Dedifferentiated amniotic fluid mesenchymal stem cell (primary cell): ENCODE measurements at regions not wholly inside any gene's neighbourhood (a gene's known extent, or its start where the extent isn't known, plus 50 kb on each side); places are given as distances from the start of the nearest gene placed in this dataset.
"Not testable (repeated sequence)": the region's sequence is repeated elsewhere in the genome, so short reads cannot be mapped to it uniquely, and the experiment has no call there.

ENCODE experiments used
- DNase-seq: peaks from one replicate; pipeline ENCODE4 v3.0.0-alpha.2; 2016; ENCODE audit errors: extremely low spot score

DNA sequence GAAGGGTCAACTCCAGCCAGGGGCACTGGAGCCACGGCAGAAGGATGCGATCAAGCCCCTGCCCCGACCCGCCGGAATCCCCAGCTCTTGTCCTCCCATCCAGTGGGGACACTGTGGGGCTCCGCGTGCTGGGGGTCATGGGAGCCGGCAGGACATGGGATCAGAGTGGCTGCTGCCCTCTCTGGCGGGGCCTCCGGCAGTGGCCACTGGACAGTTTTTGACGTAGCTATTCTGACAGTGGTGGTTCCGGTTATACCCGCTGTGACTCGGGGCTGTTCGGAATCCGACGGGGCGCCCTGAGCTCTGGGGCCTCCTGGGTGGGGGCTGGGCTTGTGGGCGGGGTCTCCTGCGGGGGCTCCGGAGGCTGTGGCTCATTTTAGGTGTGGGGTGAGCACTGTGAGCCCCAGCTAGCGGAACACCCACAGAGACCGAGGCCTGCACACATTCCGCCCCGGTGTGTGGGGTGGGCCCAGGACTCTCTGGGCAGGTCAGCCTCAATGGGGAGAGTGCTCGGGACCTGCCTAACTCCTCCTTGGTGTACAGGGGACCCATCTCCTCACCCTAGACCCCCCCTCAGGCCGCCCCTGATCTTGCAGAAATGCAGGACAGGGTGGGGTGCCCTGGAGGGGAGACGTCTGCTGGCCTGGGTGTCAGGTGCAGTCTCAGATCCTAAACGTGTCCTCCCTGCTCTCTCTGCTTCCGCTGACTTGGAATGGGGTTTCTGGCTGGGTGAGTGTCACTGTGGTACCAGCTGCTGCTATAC is 374.2 kb downstream of the TMEM121 start:
- no peak for DNase-seq

GRCh38 chr14:105901226-105901625 is 374.8 kb downstream of the TMEM121 start:
- DNase-seq, result no peak

GRCh38 chr14:105902131-105902898 is 375.9 kb downstream of the TMEM121 start:
- DNase-seq, result no peak

- DNase-seq, result not testable (repeated sequence)
Observed at GRCh38 chr14:105902899-105903165, 376.4 kb downstream of the TMEM121 start.

- no peak for DNase-seq
Observed at GRCh38 chr14:105903971-105904370, 377.6 kb downstream of the TMEM121 start.

DNA sequence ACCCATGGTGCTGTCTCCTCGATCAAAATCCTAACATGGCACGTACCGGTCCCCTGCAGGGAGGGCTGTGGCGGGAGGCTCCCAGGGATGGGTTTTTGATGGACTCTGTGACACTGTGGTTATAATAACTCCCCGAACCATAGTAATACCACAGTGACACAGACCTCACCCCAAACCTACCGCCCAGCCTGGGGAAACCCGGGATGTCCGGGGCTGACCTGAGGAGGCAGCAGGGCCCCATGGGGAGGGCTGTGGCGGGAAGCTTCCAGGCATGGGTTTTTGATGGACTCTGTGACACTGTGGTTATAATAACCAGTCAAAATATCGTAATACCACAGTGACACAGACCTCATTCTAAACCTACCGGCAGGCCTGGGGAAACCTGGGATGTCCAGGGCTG is 378.0 kb downstream of the TMEM121 start:
- DNase-seq, result no peak

DNA sequence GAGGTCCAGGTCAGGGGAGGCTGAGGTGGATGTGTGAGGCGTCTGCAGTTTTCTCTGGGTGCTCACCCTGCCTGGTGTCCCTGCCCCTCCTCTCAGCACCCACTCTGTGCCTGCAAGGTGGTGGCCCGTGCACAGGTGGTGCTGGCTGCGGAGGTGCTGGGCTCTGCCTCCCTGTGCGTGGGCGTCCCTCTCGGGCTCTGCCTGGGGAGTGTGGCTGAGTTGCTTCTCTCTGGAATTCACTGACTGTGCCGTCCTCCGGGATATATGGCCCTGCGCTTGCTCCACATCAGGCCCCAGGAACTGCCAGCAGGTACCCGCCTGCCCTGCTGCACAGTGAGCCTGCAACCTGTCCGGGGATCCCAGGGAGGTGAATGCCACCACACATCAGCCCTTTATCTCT is 379.1 kb downstream of the TMEM121 start:
- no peak for DNase-seq

DNA sequence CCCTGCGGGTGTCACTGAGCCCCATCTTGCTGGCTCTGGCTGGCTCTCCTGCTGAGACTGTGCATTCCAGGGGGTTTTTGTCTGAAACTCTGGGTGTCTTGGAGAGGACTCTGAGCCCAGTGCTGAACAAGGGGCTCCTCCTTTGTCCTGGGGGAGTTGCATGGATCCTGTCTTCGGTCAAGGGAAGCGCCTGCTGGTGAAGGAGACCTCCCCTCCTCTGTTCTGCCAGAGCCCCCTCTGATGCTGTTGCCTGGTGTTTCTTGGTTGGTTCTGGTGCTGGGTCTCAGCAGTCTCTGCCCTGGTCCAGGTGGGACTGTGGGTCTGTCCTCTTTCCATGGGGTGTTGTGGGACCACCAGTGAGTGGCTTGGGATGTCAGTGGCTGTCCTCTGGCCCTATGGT is 380.9 kb downstream of the TMEM121 start:
- no peak for DNase-seq

- DNase-seq, result no peak
Observed at GRCh38 chr14:105908006-105908405, 381.6 kb downstream of the TMEM121 start.

DNA sequence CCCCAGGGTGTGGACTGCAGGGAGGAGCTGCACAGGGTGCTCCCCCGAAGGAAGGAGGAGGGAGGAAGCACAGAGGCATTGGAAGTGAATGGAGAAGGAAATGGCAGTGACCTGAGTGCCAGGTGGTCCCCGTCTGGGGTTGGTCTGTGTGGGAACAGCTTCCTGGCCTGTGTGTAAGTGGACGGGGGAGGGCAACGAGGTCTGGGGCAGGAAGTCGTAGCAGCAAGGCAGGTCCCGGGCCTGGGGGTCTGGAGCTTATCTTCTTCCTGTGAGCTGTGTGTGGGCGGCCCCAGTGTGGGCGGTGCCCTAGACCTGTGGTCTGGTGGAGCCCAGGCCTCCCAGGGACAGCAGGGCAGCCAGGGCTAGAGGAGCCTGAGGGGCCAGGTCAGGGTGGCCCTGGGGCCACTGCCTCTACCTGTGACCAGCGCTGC is 382.1 kb downstream of the TMEM121 start:
- no peak for DNase-seq

DNA sequence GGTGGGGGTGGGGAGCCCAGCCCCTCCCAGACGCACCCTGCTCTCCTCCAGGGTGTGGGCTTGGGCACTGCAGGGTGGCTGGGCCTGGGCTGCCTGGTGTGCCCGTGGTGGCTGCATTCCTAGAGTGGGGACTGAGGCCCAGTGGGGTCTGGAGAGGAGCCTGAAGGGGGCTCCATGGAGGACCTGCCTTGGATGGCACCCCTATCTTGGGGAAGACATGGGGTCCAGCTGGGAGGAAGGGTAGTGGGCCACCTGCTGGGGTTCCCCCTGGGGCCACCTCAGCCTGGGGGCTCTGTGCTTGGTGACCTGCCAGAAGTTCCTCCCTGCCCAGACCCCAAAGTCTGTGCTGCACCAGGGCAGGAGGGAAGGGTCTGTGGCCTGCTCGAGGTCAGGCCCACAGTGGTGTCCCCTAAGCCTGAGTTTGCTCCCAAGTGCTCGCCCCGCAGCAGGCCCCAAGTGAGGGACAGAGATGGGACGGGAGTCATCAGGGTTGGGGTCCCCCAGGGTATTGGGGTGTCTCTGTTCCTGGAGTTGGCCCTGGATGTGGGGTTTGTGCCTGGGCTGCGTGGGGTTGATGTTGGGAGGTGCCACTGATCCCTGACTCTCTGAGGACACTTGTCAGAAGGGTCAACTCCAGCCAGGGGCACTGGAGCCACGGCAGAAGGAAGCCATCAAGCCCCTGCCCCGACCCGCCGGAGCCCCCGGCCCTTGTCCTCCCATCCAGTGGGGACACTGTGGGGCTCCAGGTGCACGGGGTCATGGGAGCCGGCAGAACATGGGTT is 382.9 kb downstream of the TMEM121 start:
- DNase-seq, result no peak

GRCh38 chr14:105909828-105910120 is 383.4 kb downstream of the TMEM121 start:
- DNase-seq, result not testable (repeated sequence)

GRCh38 chr14:105910426-105910825 is 384.0 kb downstream of the TMEM121 start:
- no peak for DNase-seq

GRCh38 chr14:105911006-105911847 is 384.8 kb downstream of the TMEM121 start:
- DNase-seq, result no peak

DNA sequence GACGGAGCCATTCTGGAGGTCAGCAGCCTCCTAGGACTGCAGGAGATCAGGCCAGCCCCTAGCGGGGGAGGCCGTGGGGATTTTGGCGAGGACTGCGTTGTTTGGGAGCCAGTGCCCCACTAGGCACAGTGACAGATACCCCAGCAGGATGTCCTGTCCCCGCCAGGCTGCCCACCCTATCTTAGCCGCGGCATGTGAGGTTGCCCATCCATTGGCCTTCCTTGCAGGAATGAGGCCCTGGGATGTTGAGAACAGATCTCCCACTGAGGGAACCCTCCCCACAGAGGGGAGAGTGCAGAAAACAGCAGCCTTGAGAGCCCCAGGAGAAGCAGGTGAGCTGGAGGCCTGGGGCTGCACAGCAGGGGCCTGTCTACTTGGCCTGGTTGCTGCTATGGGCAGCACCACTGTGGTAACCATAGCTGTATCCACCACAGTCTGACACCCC is 385.5 kb downstream of the TMEM121 start:
- DNase-seq, result not testable (repeated sequence)

- DNase-seq, result no peak
Observed at GRCh38 chr14:105912641-105913180, 386.3 kb downstream of the TMEM121 start.

- no peak for DNase-seq
Observed at GRCh38 chr14:105913221-105913620, 386.8 kb downstream of the TMEM121 start.

- DNase-seq, result no peak
Observed at GRCh38 chr14:105913861-105914260, 387.5 kb downstream of the TMEM121 start.

DNA sequence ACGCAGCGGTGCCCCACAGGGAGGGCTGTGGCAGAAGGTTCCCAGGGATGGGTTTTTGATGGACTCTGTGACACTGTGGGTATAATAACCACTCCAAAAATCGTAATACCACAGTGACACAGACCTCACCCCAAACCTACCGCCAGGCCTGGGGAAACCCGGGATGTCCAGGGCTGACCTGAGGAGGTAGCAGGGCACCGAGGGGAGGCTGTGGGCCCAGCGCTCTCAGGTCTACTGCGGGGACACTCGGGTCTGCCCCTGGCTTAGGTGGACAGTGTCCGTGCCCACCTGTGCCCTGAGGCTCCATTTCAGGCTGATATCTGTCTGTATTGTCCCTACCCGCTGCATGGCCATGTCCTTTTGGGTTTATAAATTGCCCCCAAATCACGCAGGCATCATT is 387.9 kb downstream of the TMEM121 start:
- not testable (repeated sequence) for DNase-seq

DNA sequence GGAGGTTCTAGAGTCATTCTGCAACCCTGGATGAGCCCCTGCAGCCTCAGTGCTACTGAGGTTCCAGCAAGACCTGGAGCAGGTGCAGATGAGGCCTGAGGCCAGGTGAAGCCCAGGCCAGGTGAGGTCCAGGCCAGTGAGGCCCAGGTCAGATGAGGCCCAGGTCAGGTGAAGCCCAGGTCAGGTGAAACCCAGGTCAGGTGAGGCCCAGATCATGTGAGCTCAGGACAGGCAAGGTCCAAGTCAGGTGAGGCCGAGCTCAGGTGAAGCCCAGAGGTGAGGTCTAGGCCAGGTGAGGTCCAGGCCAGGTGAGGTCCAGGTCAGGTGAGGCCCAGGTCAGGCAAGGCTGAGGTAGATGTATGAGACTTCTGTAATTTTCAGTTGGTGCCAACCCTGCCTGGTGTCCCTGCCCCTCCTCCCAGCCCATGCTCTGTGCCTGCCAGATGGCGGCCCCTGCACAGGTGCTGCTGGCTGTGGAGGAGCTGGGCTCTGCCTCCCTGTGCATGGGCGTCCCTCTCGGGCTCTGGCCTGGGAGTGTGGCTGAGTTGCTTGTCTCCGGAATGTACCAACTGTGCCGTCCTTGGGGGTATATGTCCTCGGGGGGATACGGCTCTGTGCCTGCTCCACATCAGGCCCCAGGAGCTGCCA is 388.5 kb downstream of the TMEM121 start:
- DNase-seq, result no peak

DNA sequence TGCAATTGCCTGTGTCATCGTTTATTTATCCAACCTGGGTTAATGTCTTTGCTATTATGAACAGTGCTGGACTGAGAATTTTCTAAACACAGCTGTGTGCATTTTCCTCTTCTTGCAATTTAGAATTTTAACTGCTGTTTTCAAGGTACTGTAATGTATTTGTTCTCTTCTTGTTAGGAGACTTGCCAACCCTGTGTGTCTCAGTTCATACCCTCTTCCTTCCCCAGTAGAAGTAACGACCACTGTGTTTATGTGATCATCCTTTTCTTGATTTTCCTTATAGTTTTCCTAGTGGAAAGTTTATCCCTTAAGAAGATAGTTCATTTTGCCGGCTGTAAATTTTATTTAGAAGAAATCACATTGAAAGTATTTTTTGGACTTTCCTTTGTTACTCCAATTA is 389.2 kb downstream of the TMEM121 start:
- not testable (repeated sequence) for DNase-seq
